Fibroblast of pulmonary artery (primary cell): ENCODE measurements at regions not wholly inside any gene's neighbourhood (a gene's known extent, or its start where the extent isn't known, plus 50 kb on each side); places are given as distances from the start of the nearest gene placed in this dataset.
A peak's percentile ranks its signal among the peaks of the same experiment; 100 is the strongest.
"Not testable (repeated sequence)": the region's sequence is repeated elsewhere in the genome, so short reads cannot be mapped to it uniquely, and the experiment has no call there.

Experiments
- DNase-seq: peaks from one replicate; pipeline ENCODE4 v3.0.0-alpha.2; 2010; ENCODE audit warnings: low read depth
- H3K4me3 ChIP-seq: replicated peaks from 2 replicates; pipeline ENCODE4 v1.5.1; 2011; ENCODE audit warnings: low read depth, mild to moderate bottlenecking, control low read depth, low read length, moderate library complexity
- TF ChIP-seq, protein P1 (sequence below): IDR thresholded peaks from 2 replicates; pipeline ENCODE4 v1.5.1; 2011; ENCODE audit warnings: mild to moderate bottlenecking, control low read depth, low read length, inconsistent platforms; ENCODE audit errors: missing control alignments

DNA sequence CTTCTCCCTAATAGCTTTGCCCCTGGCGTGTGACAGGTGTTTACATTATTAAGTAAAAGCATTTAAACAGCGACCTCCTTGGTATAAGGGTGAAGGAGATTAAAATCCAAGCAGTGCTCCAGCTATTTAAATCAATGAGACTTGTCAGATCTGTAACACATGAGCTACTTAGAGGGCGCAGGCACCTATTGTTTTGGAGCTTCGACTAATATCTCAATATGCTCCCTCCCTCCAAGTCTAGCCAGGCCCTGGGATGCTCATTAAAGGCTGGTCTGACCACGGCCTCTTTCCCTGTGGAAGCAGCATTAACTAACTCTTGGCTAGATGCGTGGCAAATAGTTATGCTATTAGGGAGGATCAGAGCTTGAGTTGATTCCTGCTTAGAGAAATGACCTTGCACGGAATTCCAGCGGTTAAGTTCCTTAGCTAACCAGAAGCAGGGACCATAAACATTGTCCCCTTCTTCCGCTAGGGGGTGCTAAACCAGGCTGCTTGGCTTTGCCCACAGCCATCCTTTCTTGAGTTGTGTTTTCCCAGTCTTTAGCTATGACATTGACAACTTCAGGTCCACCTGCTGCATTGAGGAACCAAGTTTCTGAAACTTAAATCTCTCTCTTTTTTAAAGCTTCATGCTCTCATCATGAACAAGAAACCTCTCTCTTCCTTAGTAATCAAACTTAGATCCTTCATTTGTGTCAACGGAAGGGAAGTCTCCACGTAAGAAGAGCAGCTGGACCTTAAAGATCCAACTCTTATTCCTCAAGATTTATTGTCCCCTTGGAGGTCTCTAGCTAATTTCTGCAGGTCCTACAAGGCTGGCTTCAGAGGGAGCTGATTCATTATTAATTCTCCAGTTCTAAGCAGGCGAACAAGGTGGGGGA is 80.7 kb upstream of the IGFBP7 start:
- no peak overlapping the region for H3K4me3 ChIP-seq
- DNase-seq: peak; percentile 47
- TF ChIP-seq, protein P1, sequence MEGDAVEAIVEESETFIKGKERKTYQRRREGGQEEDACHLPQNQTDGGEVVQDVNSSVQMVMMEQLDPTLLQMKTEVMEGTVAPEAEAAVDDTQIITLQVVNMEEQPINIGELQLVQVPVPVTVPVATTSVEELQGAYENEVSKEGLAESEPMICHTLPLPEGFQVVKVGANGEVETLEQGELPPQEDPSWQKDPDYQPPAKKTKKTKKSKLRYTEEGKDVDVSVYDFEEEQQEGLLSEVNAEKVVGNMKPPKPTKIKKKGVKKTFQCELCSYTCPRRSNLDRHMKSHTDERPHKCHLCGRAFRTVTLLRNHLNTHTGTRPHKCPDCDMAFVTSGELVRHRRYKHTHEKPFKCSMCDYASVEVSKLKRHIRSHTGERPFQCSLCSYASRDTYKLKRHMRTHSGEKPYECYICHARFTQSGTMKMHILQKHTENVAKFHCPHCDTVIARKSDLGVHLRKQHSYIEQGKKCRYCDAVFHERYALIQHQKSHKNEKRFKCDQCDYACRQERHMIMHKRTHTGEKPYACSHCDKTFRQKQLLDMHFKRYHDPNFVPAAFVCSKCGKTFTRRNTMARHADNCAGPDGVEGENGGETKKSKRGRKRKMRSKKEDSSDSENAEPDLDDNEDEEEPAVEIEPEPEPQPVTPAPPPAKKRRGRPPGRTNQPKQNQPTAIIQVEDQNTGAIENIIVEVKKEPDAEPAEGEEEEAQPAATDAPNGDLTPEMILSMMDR: peak; percentile 75

DNA sequence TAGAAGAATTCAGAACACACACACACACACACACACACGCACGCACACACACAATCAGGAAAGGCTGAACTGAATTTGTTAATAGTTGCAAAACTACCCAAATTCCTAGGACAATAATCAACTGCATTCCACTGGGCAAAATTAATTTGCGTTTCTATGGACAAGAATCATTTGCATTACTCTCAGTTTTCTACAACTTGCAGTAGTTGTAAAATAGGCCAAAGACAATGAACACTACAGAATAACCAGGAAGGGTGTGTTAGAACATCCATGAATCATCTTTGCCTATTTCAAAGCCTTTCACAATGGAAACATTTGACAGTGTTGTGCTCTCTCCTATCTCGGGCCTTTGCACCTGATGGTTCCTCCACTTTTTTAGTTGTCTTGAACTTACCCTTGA is 77.1 kb upstream of the IGFBP7 start:
- no peak for DNase-seq
- H3K4me3 ChIP-seq: no peak overlapping the region
- TF ChIP-seq, protein P1: no peak

DNA sequence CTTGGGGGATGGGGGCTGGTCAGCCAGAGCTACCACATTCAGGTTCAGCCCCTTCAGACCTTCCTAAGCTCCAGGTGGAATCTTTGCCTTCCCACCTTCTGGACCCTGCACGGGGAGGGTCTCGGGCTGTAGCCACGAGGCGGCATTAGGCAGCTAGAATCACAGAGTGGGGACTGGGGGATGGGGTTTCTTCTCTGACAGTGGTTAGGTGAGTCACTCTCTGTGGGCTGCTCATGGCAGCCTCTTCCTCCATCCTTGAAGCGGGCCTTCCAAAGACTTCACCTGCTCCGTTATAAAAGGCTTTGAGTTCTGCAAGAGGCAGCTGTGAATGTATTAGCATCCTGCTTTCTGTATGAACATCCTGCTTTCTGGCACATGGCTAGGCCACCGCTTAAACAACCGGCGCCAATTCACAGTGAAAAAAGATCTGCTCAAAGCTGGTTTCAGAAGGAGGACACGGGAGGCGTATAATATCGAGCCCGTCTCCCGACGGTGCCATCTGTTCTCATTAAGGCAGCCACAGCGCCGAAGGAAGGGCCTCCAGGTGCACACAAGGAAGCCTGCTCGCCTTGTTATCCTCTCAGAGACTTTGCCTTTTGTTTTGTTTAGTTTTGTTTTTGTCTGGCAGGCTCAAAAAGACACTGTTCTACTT is 74.3 kb upstream of the IGFBP7 start:
- no peak for DNase-seq
- TF ChIP-seq, protein P1: no peak
- H3K4me3 ChIP-seq: no peak overlapping the region

DNA sequence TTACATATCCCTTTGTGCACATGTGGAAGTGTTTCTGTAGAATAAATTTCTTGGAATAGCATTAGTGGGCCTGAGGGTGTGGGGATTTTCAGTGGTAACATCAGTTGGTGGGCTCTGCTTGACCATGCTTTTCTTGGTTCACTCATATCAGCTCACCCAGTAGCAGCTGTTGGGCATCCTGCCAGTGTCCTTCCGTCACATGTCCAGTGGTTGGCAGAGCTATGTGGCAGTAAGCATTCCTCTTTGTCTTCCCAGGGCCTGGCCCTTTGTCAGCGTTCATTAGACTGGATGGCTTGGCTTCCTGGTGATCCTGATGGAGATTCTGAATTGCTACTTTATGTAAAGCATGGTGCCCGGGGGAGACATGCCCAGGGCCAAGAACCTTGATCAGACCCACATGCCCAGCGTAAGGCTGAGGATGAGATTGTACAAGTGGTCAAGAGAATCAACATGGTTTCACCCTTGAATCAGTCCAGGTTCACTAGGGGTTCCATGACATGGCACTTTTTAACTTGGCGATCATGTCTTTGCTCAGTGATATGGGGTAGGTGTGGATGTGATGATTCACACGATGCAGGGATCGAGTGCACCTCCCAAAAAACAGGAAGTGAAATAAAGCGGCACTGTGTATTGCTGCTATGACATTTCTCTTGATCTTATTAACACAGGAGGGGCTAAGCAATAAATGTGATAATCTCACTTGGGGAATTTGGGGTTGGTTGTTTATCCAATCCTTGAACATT is 72.1 kb upstream of the IGFBP7 start:
- no peak overlapping the region for H3K4me3 ChIP-seq
- no peak for DNase-seq
- TF ChIP-seq, protein P1: no peak

DNA sequence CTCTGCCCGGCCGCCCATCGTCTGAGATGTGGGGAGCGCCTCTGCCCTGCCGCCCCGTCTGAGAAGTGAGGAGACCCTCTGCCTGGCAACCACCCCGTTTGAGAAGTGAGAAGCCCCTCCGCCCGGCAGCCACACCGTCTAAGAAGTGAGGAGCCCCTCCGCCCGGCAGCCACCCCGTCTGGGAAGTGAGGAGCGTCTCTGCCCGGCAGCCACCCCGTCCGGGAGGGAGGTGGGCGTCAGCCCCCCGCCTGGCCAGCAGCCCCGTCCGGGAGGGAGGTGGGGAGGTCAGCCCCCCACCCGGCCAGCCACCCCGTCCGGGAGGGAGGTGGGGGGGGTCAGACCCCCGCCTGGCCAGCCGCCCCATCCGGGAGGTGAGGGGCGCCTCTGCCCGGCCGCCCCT is 63.0 kb upstream of the IGFBP7 start:
- not testable (repeated sequence) for DNase-seq, H3K4me3 ChIP-seq

DNA sequence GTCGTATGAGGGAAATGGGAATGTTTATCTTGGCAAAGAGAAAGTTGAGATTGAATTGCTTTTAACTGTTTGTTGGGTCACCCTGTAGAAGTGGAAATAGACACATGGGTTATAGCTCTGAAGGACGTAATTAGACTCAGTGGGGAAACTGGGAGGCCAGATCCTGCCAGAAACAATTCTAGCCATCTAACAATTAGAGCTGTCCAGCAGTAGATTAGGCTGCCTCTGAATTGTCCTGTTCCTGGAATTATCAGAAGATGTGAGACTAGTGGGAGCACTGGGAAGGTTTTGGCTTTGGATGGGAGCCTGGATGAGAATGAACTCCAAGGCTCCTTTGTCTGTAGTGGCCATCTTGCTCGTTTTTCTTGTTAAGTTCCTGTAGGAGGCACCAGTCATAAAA is 61.9 kb upstream of the IGFBP7 start:
- DNase-seq: no peak
- no peak overlapping the region for H3K4me3 ChIP-seq
- TF ChIP-seq, protein P1: no peak

DNA sequence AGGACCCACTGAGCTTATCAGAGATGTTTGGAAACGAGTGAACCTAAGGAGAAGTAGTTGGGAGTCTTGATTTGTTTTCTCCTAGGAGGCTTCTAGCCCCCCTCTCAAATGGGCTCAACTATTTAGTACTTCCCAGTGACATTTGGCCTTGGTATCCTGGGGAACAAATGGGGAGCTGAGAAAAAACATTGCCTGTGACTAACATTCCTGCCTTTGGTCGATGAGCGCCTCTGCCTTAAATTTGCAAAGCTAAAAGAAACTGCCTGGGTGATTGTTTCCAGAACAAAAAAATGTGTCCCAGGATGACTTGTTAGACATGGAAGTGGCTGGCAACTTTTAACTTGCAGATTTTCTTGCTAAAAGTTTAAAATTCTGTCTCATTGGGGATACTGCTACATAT is 58.8 kb upstream of the IGFBP7 start:
- TF ChIP-seq, protein P1: no peak
- DNase-seq: no peak
- H3K4me3 ChIP-seq: no peak overlapping the region
